ENCODE measurements at regions not wholly inside any gene's neighbourhood (a gene's known extent, or its start where the extent isn't known, plus 50 kb on each side); places are given as distances from the start of the nearest gene placed in this dataset.

- CTCF ChIA-PET (ENCODE audit: low intra/inter-chr PET ratio, low total read pairs): no interaction called here
- no peaks in the 10 kb centered on the region for H3K79me2 ChIP-seq (ENCODE audit: insufficient read depth, low read length)
- TF ChIP-seq, protein P1, sequence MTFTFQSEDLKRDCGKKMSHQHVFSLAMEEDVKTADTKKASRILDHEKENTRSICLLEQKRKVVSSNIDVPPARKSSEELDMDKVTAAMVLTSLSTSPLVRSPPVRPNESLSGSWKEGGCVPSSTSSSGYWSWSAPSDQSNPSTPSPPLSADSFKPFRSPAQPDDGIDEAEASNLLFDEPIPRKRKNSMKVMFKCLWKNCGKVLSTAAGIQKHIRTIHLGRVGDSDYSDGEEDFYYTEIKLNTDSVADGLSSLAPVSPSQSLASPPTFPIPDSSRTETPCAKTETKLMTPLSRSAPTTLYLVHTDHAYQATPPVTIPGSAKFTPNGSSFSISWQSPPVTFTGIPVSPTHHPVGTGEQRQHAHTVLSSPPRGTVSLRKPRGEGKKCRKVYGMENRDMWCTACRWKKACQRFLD (CRISPR knock-in tag; IDR thresholded peaks at IDR 0.05; ENCODE audit: borderline replicate concordance): no peak
- TF ChIP-seq SP4 (CRISPR knock-in tag; IDR thresholded peaks at IDR 0.05) (no peak), RFX1 (IDR thresholded peaks at IDR 0.05) (no peak), GZF1 (CRISPR knock-in tag; IDR thresholded peaks at IDR 0.05) (no peak), MXI1 (IDR thresholded peaks at IDR 0.05; ENCODE audit: borderline replicate concordance, low read depth, low read length) (no peak), ZBTB7A (CRISPR knock-in tag; IDR thresholded peaks at IDR 0.05) (no peak), ZNF546 (CRISPR knock-in tag; conservative IDR thresholded peaks at IDR 0.05) (no peak)
- TF ChIP-seq, protein P2, sequence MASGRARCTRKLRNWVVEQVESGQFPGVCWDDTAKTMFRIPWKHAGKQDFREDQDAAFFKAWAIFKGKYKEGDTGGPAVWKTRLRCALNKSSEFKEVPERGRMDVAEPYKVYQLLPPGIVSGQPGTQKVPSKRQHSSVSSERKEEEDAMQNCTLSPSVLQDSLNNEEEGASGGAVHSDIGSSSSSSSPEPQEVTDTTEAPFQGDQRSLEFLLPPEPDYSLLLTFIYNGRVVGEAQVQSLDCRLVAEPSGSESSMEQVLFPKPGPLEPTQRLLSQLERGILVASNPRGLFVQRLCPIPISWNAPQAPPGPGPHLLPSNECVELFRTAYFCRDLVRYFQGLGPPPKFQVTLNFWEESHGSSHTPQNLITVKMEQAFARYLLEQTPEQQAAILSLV (CRISPR knock-in tag; IDR thresholded peaks at IDR 0.05; ENCODE audit: borderline replicate concordance): no peak
- TF ChIP-seq, protein P3, sequence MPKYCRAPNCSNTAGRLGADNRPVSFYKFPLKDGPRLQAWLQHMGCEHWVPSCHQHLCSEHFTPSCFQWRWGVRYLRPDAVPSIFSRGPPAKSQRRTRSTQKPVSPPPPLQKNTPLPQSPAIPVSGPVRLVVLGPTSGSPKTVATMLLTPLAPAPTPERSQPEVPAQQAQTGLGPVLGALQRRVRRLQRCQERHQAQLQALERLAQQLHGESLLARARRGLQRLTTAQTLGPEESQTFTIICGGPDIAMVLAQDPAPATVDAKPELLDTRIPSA (CRISPR knock-in tag; IDR thresholded peaks at IDR 0.05; ENCODE audit: borderline replicate concordance): no peak
- no peaks in the 10 kb centered on the region for H3K4me1 ChIP-seq (ENCODE audit: insufficient read depth, low read length)
- no peaks in the 10 kb centered on the region for H3K27me3 ChIP-seq (ENCODE audit: control insufficient read depth in 1 of 2, insufficient read depth in 2 of 2, low read length in 2 of 2)
- H3K9me3 ChIP-seq (ENCODE audit: low read length): no peaks in the 10 kb centered on the region
- ATAC-seq (no peak), FAIRE-seq (no peak), DNase-seq (ENCODE audit: low spot score) (no peak)
- no peak overlapping the region for H3K27ac ChIP-seq (ENCODE audit: extremely low read length, insufficient read depth, low read length)
- no peaks in the 10 kb centered on the region for H3K36me3 ChIP-seq (replicated peaks in 1 of 2; ENCODE audit: control insufficient read depth in 1 of 2, insufficient read depth in 2 of 2, low read length in 2 of 2)
- H4K20me1 ChIP-seq (ENCODE audit: insufficient read depth, low read length): no peaks in the 10 kb centered on the region
- no peak overlapping the region for H3K4me2 ChIP-seq (ENCODE audit: low read depth, low read length)
- no peak overlapping the region for H3K4me3 ChIP-seq (replicated peaks in 1 of 3; ENCODE audit: insufficient read depth in 1 of 3, low read depth in 2 of 3, low read length in 3 of 3)
- in situ Hi-C loops (cut with HindIII; ENCODE audit: extremely low pct_ligation_motif_present, low pct_unique_long_range_greater_than_20kb) (no loop called here), intact Hi-C loops (cut with micrococcal nuclease; ENCODE audit: unreplicated experiment) (no loop called here)
- POLR2A ChIA-PET: no interaction called here
- H3K9ac ChIP-seq (ENCODE audit: insufficient read depth, low read depth, low read length): no peak overlapping the region
- no TSS peak for BruUV-seq (replicated peaks)
- H2AFZ ChIP-seq (ENCODE audit: low read length): no peak overlapping the region
- WGBS (ENCODE audit: low lambda C conversion rate): 10% methylated on average over 2 of the region's 2 CpGs
Measured at GRCh38 chr20:6848992-6849391, 81.5 kb downstream of the BMP2 start.
